HepG2 (cell line): ENCODE measurements at regions not wholly inside any gene's neighbourhood (a gene's known extent, or its start where the extent isn't known, plus 50 kb on each side); places are given as distances from the start of the nearest gene placed in this dataset.

Source experiments
- ATAC-seq: fragments of 200-7000 bp; cut with Tn5 transposase; 3 replicates; pipeline ENCODE4 v1.9.1; 2020; ENCODE audit warnings: mild to moderate bottlenecking, moderate library complexity
- BruUV-seq: library from RNA; stranded (reverse); fragments of 400-500 nt; replicated peaks from 2 replicates; lab custom pipeline; 2021; lab: Mats Ljungman, UMichigan
- CTCF ChIA-PET: fragments of 300-600 bp; formaldehyde crosslinking; extraction: SDS; loops from one replicate; lab custom pipeline; 2021; ENCODE audit warnings: low total read pairs, inconsistent platforms, low intra/inter-chr PET ratio; lab: Yijun Ruan, JAX
- POLR2A ChIA-PET: fragments of 350-600 bp; sonication (Branson Sonifier 250); formaldehyde crosslinking; loops from one replicate; lab custom pipeline; 2020; ENCODE audit warnings: antibody characterized with exemption, inconsistent platforms; lab: Yijun Ruan, JAX
- DNase-seq: peaks from one replicate; pipeline ENCODE4 v3.0.0-alpha.2; 2015; ENCODE audit warnings: low spot score
- FAIRE-seq: peaks from 3 replicates; lab custom pipeline; 2011; peaks lifted over from hg19 to GRCh38; lab: Jason Lieb, UNC
- H2AFZ ChIP-seq: one replicate; pipeline ENCODE4 v1.6.1; 2011; ENCODE audit warnings: low read length, inconsistent platforms
- H3K27ac ChIP-seq: fragments of 300-600 bp; 3 replicates; pipeline ENCODE4 v1.8.0; 2011; ENCODE audit warnings: mixed run types, mild to moderate bottlenecking, mixed read lengths, low read length, inconsistent platforms; ENCODE audit not compliant: insufficient read depth; ENCODE audit errors: extremely low read length
- H3K27me3 ChIP-seq, 2 experiments: fragments of 200-600 bp in 1 of 2; 2 replicates in 1 of 2; 3 replicates in 1 of 2; pipeline versions ENCODE4 v1.6.0 to v1.8.0; 2011; ENCODE audit warnings: low read length in 2 of 2, mild to moderate bottlenecking in 2 of 2, moderate library complexity in 2 of 2, inconsistent platforms in 1 of 2; ENCODE audit not compliant: insufficient read depth in 2 of 2, control insufficient read depth in 1 of 2
- H3K36me3 ChIP-seq, 2 experiments: fragments of 200-600 bp in 1 of 2; replicated peaks in 1 of 2; 2 replicates in 1 of 2; 3 replicates in 1 of 2; pipeline versions ENCODE4 v1.5.1 to v1.8.0; 2011; ENCODE audit warnings: low read length in 2 of 2, inconsistent platforms in 1 of 2; ENCODE audit not compliant: insufficient read depth in 2 of 2, control insufficient read depth in 1 of 2
- H3K4me1 ChIP-seq: 2 replicates; pipeline ENCODE4 v1.5.1; 2012; ENCODE audit warnings: low read length, inconsistent platforms; ENCODE audit not compliant: insufficient read depth
- H3K4me2 ChIP-seq: 2 replicates; pipeline ENCODE4 v1.6.0; 2011; ENCODE audit warnings: low read depth, low read length, inconsistent platforms
- H3K4me3 ChIP-seq, 3 experiments: fragments of 200-600 bp in 1 of 3; sonication (generic), shearing (Covaris generic) in 1 of 3; replicated peaks in 1 of 3; 2 replicates each; pipeline ENCODE4 v1.5.1; 2011 to 2016; ENCODE audit warnings: low read length in 3 of 3, inconsistent platforms in 2 of 3, low read depth in 2 of 3, mild to moderate bottlenecking in 2 of 3, control low read depth in 1 of 3, mixed read lengths in 1 of 3; ENCODE audit not compliant: insufficient read depth in 1 of 3
- H3K79me2 ChIP-seq: one replicate; pipeline ENCODE4 v1.6.1; 2011; ENCODE audit warnings: low read length, inconsistent platforms; ENCODE audit not compliant: insufficient read depth
- H3K9ac ChIP-seq: 2 replicates; pipeline ENCODE4 v1.6.0; 2011; ENCODE audit warnings: mild to moderate bottlenecking, low read depth, low read length, inconsistent platforms; ENCODE audit not compliant: insufficient read depth
- H3K9me3 ChIP-seq: 2 replicates; pipeline ENCODE4 v1.5.1; 2012; ENCODE audit warnings: mild to moderate bottlenecking, low read length
- H4K20me1 ChIP-seq: 2 replicates; pipeline ENCODE4 v1.6.0; 2011; ENCODE audit warnings: inconsistent platforms, mild to moderate bottlenecking, low read length, moderate library complexity; ENCODE audit not compliant: insufficient read depth
- ARID2 ChIP-seq: sonication (generic); formaldehyde crosslinking; IDR thresholded peaks from 2 replicates; pipeline ENCODE4 v1.8.1; 2022; ENCODE audit warnings: mild to moderate bottlenecking, missing genetic modification reagents, borderline replicate concordance
- EEA1 ChIP-seq: sonication (generic); formaldehyde crosslinking; IDR thresholded peaks from 2 replicates; pipeline ENCODE4 v1.5.1; 2020; ENCODE audit warnings: mild to moderate bottlenecking, missing genetic modification reagents, borderline replicate concordance
- FIP1L1 ChIP-seq: fragments of 200-400 bp; formaldehyde crosslinking; IDR thresholded peaks from 2 replicates; pipeline ENCODE4 v1.6.1; 2018; ENCODE audit warnings: low read depth, mild to moderate bottlenecking, low read length, moderate library complexity, borderline replicate concordance; ENCODE audit not compliant: insufficient read depth
- HES4 ChIP-seq: sonication (generic); formaldehyde crosslinking; IDR thresholded peaks from 2 replicates; pipeline ENCODE4 v1.9.0; 2021; ENCODE audit warnings: mild to moderate bottlenecking, missing genetic modification reagents, borderline replicate concordance
- MATR3 ChIP-seq: sonication (generic); formaldehyde crosslinking; IDR thresholded peaks from 2 replicates; pipeline ENCODE4 v1.4.0; 2020; ENCODE audit warnings: missing genetic modification reagents
- SIX1 ChIP-seq: sonication (generic); formaldehyde crosslinking; IDR thresholded peaks from 2 replicates; pipeline ENCODE4 v1.4.0; 2020; ENCODE audit warnings: missing genetic modification reagents, borderline replicate concordance
- SP140L ChIP-seq: sonication (generic); formaldehyde crosslinking; IDR thresholded peaks from 2 replicates; pipeline ENCODE4 v1.4.0; 2020; ENCODE audit warnings: missing genetic modification reagents, borderline replicate concordance
- YEATS2 ChIP-seq: sonication (generic); formaldehyde crosslinking; IDR thresholded peaks from 2 replicates; pipeline ENCODE4 v1.4.0; 2020; ENCODE audit warnings: missing genetic modification reagents, borderline replicate concordance
- ZNF737 ChIP-seq: sonication (generic); formaldehyde crosslinking; IDR thresholded peaks from 2 replicates; pipeline ENCODE4 v1.5.0; 2020; ENCODE audit warnings: missing genetic modification reagents, mild to moderate bottlenecking, borderline replicate concordance
- ZSCAN20 ChIP-seq: sonication (generic); formaldehyde crosslinking; IDR thresholded peaks from 2 replicates; pipeline ENCODE4 v1.4.0; 2020; ENCODE audit warnings: missing genetic modification reagents, mild to moderate bottlenecking, borderline replicate concordance
- WGBS: methylation state at CpG from one replicate; pipeline ENCODE4 v1.1.6; 2017; ENCODE audit warnings: low lambda C conversion rate; 5-methylcytosine and 5-hydroxymethylcytosine counted together
- in situ Hi-C: cut with HindIII; loops from 2 replicates; pipeline ENCODE4 v1.10.0; 2017; ENCODE audit warnings: low pct_unique_long_range_greater_than_20kb; ENCODE audit not compliant: extremely low pct_ligation_motif_present
- intact Hi-C: fragments of 100-400 bp; cut with micrococcal nuclease; formaldehyde crosslinking; loops from one replicate; pipeline ENCODE4 v1.10.0; 2022; ENCODE audit not compliant: unreplicated experiment
- TF ChIP-seq, protein P1 (sequence below): sonication (generic); formaldehyde crosslinking; IDR thresholded peaks from 2 replicates; pipeline ENCODE4 v1.8.0; 2022; ENCODE audit warnings: mild to moderate bottlenecking, missing genetic modification reagents, moderate library complexity
- TF ChIP-seq, protein P2 (sequence below): IDR thresholded peaks from 2 replicates; pipeline ENCODE4 v1.6.1; 2016; ENCODE audit warnings: low read depth, borderline replicate concordance

GRCh38 chr20:16143596-16143995 lies 429.7 kb downstream of the KIF16B start:
- Histone ChIP-seq H3K4me3 (no peak overlapping the region), H3K27me3 (no peaks in the 10 kb centered on the region), H3K9ac (no peak overlapping the region), H4K20me1 (no peaks in the 10 kb centered on the region), H3K4me2 (no peak overlapping the region), H2AFZ (no peak overlapping the region), H3K4me1 (no peaks in the 10 kb centered on the region), H3K27ac (no peak overlapping the region), H3K36me3 (no peaks in the 10 kb centered on the region), H3K9me3 (peaks cover 81% of the 10 kb centered on the region), H3K79me2 (no peaks in the 10 kb centered on the region)
- intact Hi-C loops (no loop called here), in situ Hi-C loops (no loop called here)
- no peak for ATAC-seq
- DNase-seq: no peak
- ChIA-PET POLR2A (no interaction called here), CTCF (no interaction called here)
- no TSS peak for BruUV-seq
- 23% methylated on average over 1 of the region's 1 CpG for WGBS
- no peak for TF ChIP-seq SP140L (CRISPR knock-in tag)
- no peak for TF ChIP-seq ZSCAN20 (CRISPR knock-in tag)
- TF ChIP-seq MATR3 (CRISPR knock-in tag): no peak
- TF ChIP-seq, protein P1, sequence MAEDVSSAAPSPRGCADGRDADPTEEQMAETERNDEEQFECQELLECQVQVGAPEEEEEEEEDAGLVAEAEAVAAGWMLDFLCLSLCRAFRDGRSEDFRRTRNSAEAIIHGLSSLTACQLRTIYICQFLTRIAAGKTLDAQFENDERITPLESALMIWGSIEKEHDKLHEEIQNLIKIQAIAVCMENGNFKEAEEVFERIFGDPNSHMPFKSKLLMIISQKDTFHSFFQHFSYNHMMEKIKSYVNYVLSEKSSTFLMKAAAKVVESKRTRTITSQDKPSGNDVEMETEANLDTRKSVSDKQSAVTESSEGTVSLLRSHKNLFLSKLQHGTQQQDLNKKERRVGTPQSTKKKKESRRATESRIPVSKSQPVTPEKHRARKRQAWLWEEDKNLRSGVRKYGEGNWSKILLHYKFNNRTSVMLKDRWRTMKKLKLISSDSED (CRISPR knock-in tag): no peak
- no peak for TF ChIP-seq HES4 (CRISPR knock-in tag)
- TF ChIP-seq, protein P2, sequence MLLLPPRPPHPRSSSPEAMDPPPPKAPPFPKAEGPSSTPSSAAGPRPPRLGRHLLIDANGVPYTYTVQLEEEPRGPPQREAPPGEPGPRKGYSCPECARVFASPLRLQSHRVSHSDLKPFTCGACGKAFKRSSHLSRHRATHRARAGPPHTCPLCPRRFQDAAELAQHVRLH (CRISPR knock-in tag): no peak
- no peak for TF ChIP-seq EEA1
- TF ChIP-seq SIX1 (CRISPR knock-in tag): no peak
- no peak for TF ChIP-seq YEATS2
- no peak for TF ChIP-seq ARID2 (CRISPR knock-in tag)
- no peak for TF ChIP-seq FIP1L1
- TF ChIP-seq ZNF737: no peak
- no peak for FAIRE-seq
